H1 (cell line): ENCODE measurements at regions not wholly inside any gene's neighbourhood (a gene's known extent, or its start where the extent isn't known, plus 50 kb on each side); places are given as distances from the start of the nearest gene placed in this dataset.

Source experiments
- CREB1 ChIP-seq: IDR thresholded peaks from 2 replicates; pipeline ENCODE4 v1.6.1; 2012; ENCODE audit warnings: inconsistent platforms
- TF ChIP-seq, protein P1 (sequence below): fragments of 300-600 bp; sonication (generic); IDR thresholded peaks from 2 replicates; pipeline ENCODE4 v1.7.1; 2012; ENCODE audit warnings: low read length, moderate library complexity, mild to moderate bottlenecking, inconsistent platforms; ENCODE audit not compliant: insufficient replicate concordance

DNA sequence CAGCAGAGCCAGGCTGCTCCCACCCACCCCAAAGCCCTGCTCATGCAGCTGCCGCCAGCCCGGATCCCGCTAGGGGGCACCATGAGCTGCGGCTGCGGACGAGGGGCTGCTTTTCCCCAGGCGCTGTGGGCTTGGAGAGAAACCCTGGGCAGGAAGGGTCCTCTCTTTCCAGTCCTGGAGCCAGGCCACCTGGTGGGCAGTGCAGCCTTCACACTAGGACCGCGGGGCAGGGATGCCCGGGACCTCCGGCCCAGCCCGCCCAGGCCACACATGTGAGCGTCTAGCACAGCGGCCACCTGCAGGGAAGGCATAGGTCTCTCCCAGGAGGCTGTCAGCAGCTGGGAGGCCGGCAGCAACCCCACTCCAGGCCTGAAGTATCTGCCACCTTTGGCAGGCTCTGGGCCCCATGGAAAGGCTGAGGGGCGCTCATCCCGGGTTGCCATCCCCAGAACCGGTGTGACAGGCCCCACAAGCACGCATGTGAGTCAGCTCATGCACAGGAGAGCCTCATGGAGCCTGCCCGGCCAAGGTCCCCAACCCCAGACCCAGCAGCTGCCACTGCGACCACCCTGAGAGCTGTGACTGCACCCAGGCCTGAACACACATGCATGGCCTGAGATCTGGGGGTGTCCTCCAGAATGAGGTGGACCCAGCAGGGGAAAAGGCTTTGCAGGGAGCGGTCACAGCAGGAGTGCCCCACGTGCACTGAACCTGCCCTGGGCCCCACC lies 280.0 kb upstream of the RTL1 start (continued):
- TF ChIP-seq, protein P1, sequence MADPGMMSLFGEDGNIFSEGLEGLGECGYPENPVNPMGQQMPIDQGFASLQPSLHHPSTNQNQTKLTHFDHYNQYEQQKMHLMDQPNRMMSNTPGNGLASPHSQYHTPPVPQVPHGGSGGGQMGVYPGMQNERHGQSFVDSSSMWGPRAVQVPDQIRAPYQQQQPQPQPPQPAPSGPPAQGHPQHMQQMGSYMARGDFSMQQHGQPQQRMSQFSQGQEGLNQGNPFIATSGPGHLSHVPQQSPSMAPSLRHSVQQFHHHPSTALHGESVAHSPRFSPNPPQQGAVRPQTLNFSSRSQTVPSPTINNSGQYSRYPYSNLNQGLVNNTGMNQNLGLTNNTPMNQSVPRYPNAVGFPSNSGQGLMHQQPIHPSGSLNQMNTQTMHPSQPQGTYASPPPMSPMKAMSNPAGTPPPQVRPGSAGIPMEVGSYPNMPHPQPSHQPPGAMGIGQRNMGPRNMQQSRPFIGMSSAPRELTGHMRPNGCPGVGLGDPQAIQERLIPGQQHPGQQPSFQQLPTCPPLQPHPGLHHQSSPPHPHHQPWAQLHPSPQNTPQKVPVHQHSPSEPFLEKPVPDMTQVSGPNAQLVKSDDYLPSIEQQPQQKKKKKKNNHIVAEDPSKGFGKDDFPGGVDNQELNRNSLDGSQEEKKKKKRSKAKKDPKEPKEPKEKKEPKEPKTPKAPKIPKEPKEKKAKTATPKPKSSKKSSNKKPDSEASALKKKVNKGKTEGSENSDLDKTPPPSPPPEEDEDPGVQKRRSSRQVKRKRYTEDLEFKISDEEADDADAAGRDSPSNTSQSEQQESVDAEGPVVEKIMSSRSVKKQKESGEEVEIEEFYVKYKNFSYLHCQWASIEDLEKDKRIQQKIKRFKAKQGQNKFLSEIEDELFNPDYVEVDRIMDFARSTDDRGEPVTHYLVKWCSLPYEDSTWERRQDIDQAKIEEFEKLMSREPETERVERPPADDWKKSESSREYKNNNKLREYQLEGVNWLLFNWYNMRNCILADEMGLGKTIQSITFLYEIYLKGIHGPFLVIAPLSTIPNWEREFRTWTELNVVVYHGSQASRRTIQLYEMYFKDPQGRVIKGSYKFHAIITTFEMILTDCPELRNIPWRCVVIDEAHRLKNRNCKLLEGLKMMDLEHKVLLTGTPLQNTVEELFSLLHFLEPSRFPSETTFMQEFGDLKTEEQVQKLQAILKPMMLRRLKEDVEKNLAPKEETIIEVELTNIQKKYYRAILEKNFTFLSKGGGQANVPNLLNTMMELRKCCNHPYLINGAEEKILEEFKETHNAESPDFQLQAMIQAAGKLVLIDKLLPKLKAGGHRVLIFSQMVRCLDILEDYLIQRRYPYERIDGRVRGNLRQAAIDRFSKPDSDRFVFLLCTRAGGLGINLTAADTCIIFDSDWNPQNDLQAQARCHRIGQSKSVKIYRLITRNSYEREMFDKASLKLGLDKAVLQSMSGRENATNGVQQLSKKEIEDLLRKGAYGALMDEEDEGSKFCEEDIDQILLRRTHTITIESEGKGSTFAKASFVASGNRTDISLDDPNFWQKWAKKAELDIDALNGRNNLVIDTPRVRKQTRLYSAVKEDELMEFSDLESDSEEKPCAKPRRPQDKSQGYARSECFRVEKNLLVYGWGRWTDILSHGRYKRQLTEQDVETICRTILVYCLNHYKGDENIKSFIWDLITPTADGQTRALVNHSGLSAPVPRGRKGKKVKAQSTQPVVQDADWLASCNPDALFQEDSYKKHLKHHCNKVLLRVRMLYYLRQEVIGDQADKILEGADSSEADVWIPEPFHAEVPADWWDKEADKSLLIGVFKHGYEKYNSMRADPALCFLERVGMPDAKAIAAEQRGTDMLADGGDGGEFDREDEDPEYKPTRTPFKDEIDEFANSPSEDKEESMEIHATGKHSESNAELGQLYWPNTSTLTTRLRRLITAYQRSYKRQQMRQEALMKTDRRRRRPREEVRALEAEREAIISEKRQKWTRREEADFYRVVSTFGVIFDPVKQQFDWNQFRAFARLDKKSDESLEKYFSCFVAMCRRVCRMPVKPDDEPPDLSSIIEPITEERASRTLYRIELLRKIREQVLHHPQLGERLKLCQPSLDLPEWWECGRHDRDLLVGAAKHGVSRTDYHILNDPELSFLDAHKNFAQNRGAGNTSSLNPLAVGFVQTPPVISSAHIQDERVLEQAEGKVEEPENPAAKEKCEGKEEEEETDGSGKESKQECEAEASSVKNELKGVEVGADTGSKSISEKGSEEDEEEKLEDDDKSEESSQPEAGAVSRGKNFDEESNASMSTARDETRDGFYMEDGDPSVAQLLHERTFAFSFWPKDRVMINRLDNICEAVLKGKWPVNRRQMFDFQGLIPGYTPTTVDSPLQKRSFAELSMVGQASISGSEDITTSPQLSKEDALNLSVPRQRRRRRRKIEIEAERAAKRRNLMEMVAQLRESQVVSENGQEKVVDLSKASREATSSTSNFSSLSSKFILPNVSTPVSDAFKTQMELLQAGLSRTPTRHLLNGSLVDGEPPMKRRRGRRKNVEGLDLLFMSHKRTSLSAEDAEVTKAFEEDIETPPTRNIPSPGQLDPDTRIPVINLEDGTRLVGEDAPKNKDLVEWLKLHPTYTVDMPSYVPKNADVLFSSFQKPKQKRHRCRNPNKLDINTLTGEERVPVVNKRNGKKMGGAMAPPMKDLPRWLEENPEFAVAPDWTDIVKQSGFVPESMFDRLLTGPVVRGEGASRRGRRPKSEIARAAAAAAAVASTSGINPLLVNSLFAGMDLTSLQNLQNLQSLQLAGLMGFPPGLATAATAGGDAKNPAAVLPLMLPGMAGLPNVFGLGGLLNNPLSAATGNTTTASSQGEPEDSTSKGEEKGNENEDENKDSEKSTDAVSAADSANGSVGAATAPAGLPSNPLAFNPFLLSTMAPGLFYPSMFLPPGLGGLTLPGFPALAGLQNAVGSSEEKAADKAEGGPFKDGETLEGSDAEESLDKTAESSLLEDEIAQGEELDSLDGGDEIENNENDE = no peak
- TF ChIP-seq CREB1 = 0 out of 2 replicates have a peak, but pooled peaks have one; percentile 34
